Thyroid gland (tissue), 4 donors: ENCODE measurements at regions not wholly inside any gene's neighbourhood (a gene's known extent, or its start where the extent isn't known, plus 50 kb on each side); places are given as distances from the start of the nearest gene placed in this dataset.

ENCODE experiments used
- DNase-seq, 2 donors: peaks; one replicate each; pipeline ENCODE4 v3.0.0-alpha.2; 2019
- H3K27ac ChIP-seq, 3 donors: fragments of 200-600 bp; sonication (generic); 1 replicate in 2 of 3; 2 replicates in 1 of 3; pipeline ENCODE4 v1.5.1; 2016 to 2019; ENCODE audit warnings: mild to moderate bottlenecking in 1 of 3, moderate library complexity in 1 of 3
- H3K27me3 ChIP-seq: fragments of 200-600 bp; sonication (generic); one replicate; pipeline ENCODE4 v1.5.1; 2019
- H3K36me3 ChIP-seq, 2 donors: fragments of 200-600 bp; sonication (generic); one replicate each; pipeline ENCODE4 v1.5.1; 2016 to 2019
- H3K4me1 ChIP-seq, 2 donors: fragments of 200-600 bp; sonication (generic); one replicate each; pipeline ENCODE4 v1.5.1; 2017 to 2019
- H3K4me3 ChIP-seq, 3 donors: fragments of 200-600 bp; sonication (generic); replicated peaks in 1 of 3; 1 replicate in 2 of 3; 2 replicates in 1 of 3; pipeline ENCODE4 v1.5.1; 2016; ENCODE audit warnings: mild to moderate bottlenecking in 1 of 3
- H3K9me3 ChIP-seq: fragments of 200-600 bp; sonication (generic); one replicate; pipeline ENCODE4 v1.5.1; 2017
- CTCF ChIP-seq, 6 experiments: fragments of 200-600 bp in 3 of 6; fragments of 450-650 bp in 3 of 6; sonication (generic) in 3 of 6; IDR thresholded peaks; one replicate each; pipeline ENCODE4 v1.5.1; 2016 to 2019; ENCODE audit warnings: antibody characterized with exemption in 6 of 6, mild to moderate bottlenecking in 2 of 6, inconsistent platforms in 1 of 6, moderate library complexity in 1 of 6
- POLR2A ChIP-seq, 2 donors: fragments of 450-650 bp; IDR thresholded peaks; one replicate each; pipeline ENCODE4 v1.6.1; 2017; ENCODE audit warnings: antibody characterized with exemption in 2 of 2, mild to moderate bottlenecking in 2 of 2, moderate library complexity in 1 of 2
- WGBS, 2 donors: methylation state at CpG; one replicate each; pipeline ENCODE4 v1.1.5; 2017; 5-methylcytosine and 5-hydroxymethylcytosine counted together
- intact Hi-C: fragments of 100-400 bp; cut with DNase I; formaldehyde crosslinking; loops from one replicate; pipeline ENCODE4 v1.15.1; 2023

DNA sequence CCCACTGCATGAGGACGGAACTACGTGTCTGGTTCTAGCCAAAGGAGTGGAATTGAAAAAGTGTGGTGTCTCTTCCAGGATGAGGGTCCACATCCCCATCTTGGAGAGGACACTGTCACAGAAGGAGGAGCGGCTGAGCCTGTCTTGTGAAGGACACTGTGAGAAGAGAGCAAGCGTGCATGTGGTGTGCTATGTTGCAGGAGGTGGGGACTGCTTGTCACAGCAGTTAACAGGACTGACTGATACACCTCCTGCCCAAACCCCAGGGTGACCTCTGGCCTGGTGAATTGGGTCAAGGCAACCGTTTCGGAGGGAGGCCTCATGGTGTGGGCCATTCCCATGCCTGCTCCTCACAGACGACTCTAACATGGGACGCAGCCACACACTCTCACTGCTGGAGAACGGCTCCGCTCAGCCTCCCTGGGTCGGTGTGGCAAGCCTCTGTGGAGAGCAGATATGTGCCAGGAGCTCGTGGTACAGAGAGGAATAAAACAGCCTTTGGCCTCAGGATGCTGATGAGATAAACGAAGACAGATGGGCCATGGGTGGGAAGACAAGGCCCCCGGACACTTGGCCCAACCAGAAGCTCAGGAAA lies 56.4 kb upstream of the RBFOX3 start:
- intact Hi-C loops = no loop called here
- 82 to 90% methylated on average over 10 to 13 of the region's 14 CpGs for WGBS, 2 donors
- DNase-seq = no peak

GRCh38 chr17:79666111-79666510 lies 55.3 kb upstream of the RBFOX3 start:
- DNase-seq = no peak

More for the DNA sequence above, 56.4 kb upstream of the RBFOX3 start:
- Histone ChIP-seq H3K27me3 (no peaks in the 10 kb centered on the region), H3K4me3 (no peak overlapping the region), H3K4me1 (peaks cover 6 to 12% of the 10 kb centered on the region in 2 donors), H3K9me3 (no peaks in the 10 kb centered on the region), H3K36me3 (no peaks in the 10 kb centered on the region), H3K27ac (no peak overlapping the region)
- TF ChIP-seq POLR2A (IDR thresholded peaks at IDR 0.05) (no peak), CTCF (IDR thresholded peaks at IDR 0.05) (no peak)

DNA sequence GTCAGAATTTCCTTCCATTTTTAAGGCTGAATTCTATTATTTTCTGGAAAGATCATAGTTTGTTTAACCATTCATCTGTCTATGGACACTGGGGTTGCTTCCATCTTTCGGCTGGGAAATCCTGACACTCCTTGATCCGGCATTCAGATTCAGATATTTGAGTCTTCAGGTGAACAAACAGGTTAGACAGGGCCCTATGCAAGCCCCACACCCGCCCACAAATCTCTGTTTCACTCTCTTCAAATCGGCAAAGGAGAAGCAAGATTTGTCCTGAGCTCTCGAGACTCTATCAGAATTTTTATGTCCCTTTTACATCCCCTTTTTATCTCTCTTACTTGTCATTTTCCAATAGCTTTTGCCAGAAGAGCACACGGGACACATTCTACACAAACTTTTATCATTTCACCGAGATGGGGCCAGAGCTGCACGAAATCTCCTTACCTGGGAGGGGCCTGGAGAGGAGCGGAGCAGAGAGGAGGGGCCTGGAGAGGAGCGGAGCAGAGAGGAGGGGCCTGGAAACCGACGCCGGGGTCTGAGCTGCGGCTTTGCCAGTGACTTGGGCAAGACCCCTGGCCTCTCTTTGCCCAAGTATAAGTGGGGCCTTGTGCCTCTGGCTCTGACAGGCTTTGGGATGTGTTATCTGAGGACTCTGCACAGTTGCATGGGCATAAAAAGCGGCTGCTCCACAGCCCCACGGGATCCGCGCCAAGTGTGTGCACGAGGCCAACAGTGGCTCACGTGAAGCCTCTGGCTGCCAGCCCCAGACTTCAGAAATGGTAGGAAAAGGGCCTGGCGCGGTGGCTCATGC lies 54.3 kb upstream of the RBFOX3 start:
- Histone ChIP-seq H3K27ac (peak overlapping the region; percentile 23 to 64 (median 58)), H3K36me3 (no peaks in the 10 kb centered on the region), H3K9me3 (no peaks in the 10 kb centered on the region), H3K4me1 (peaks cover 6 to 12% of the 10 kb centered on the region in 2 donors), H3K27me3 (no peaks in the 10 kb centered on the region), H3K4me3 (no peak overlapping the region)
- TF ChIP-seq CTCF (IDR thresholded peaks at IDR 0.05) (no peak), POLR2A (IDR thresholded peaks at IDR 0.05) (no peak)
- DNase-seq = peak; percentile 90 to 94
- WGBS, 2 donors = 11 to 12% methylated on average over 16 to 22 of the region's 22 CpGs
- intact Hi-C loops = no loop called here

More at GRCh38 chr17:79666111-79666510, 55.3 kb upstream of the RBFOX3 start:
- peaks cover 6 to 12% of the 10 kb centered on the region in 2 donors for H3K4me1 ChIP-seq
- intact Hi-C loops = no loop called here
- no peaks in the 10 kb centered on the region for H3K36me3 ChIP-seq
- no peaks in the 10 kb centered on the region for H3K27me3 ChIP-seq
- H3K27ac ChIP-seq = peak overlapping the region in 1 of 3 donors; percentile 58
- no peak overlapping the region for H3K4me3 ChIP-seq
- WGBS, 2 donors = 77 to 80% methylated on average over 7 of the region's 7 CpGs
- no peak for TF ChIP-seq POLR2A (IDR thresholded peaks at IDR 0.05)
- H3K9me3 ChIP-seq = no peaks in the 10 kb centered on the region

- no peak overlapping the region for H3K27ac ChIP-seq
Measured at GRCh38 chr17:79661292-79662041, 50.6 kb upstream of the RBFOX3 start.

More at GRCh38 chr17:79661292-79662041, 50.6 kb upstream of the RBFOX3 start:
- DNase-seq = no peak
- H3K36me3 ChIP-seq = no peaks in the 10 kb centered on the region
- H3K4me3 ChIP-seq = no peak overlapping the region
- H3K4me1 ChIP-seq = peaks cover 6 to 12% of the 10 kb centered on the region in 2 donors
- H3K9me3 ChIP-seq = no peaks in the 10 kb centered on the region
- intact Hi-C loops = no loop called here
- no peak for TF ChIP-seq CTCF (IDR thresholded peaks at IDR 0.05)
- no peak for TF ChIP-seq POLR2A (IDR thresholded peaks at IDR 0.05)
- H3K27me3 ChIP-seq = no peaks in the 10 kb centered on the region
